IPS DF 4.7 (cell line): ENCODE measurements at regions not wholly inside any gene's neighbourhood (a gene's known extent, or its start where the extent isn't known, plus 50 kb on each side); places are given as distances from the start of the nearest gene placed in this dataset.

Source experiments
- DNase-seq: peaks from one replicate; pipeline ENCODE4 v3.0.0-alpha.2; 2013; ENCODE audit warnings: low spot score; ENCODE audit errors: extremely low read depth

DNA sequence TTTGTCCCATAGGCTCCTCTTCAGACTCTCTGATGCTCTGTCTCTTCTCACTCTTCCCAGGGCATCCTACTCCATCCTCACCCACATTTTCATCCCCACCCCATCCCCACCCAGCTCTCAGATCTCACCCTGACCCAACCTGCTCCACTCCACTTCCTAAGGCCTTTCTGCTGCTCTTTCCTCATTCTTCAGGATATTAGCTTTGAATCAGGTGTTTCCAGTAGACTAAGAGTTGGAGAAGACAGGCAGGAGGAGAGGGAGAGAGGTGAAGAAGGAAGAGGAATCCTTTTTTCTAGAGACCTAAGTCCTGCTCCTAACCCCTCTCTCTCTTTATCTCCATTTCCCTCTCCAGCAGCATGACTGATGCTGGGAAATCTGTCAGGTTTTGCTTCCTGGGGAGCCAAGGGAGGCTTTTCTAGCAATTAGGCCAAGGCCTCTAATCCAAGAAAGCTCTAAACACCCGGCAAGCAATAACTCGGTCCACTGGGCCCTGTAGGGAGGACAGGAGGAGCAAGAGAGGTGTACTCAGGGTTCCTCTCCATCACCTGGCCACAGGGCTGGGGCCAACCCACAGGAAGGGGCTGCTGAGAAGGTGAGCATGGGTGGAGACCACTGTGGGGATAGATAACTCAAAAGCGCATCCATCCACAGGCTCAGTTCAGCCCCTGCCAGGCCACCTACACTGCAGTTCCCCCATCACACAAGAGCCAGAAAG lies 133.3 kb downstream of the TMEM132E start:
- DNase-seq, result no peak

DNA sequence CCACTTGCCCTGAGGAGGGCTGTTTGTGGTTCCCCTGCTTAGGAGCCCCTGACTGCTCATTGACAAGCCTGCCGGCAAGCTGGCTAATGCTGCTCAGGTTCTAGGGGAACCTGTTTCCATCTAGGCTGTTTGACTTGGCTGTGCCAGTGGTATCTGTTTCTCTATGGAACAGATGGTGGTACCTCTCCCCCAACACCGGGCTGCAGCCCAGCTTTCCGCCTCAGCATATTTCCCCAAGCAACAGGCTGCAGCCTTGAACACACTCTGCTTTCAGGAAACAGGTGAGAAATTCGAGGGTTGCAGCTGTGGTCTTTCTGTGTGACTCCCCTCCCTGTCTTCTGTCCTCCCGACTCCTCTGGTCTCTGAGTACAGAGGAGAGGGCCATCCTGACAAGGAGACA lies 132.3 kb downstream of the TMEM132E start:
- no peak for DNase-seq

DNA sequence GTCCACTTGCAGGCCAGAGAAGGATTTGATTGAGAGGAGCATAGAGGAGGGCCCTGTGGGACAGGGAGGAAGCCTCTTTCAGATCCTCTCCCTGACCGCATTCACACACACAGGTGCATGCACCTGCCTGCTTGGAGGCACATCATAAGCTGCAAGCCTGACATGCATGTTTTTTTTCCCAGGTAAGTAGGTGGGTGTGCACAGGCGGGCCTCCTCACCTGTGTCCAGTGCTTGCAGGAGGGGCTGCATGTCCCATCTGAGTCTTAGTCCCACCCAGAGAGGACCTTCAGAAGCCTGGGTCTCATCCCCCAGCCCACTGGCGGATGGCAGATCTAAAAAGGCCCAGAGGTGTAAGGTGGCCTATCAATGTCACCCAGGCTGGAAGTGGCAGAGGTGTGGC lies 130.8 kb downstream of the TMEM132E start:
- DNase-seq, result no peak

DNA sequence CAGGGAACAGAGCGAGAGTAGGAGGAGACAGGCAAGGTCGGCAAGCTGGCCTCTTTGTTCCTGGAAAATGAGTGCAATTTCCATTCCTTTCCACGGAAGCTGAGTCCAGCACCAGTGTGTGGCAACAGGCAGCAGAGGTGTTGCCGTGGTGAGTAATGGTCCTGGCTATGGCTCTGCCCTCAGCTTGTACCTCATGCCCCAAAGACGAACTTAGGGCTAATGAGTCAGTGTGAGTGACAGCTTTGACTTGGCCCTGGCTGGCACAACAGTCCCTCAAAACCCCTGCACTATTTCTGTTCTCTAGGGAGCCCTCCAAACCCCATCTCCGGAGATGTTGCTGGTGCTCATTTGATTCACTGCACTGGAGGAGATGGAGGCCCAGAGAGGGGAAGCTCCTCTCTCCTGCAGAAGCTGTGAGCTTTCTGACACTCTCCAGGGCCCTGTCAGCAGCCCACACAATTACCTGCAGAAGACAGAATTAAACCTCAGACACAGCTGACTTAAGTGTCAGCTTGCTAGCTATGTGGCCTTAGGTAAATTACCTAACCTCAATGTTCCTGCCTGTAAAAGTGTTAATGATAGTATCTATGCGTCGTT lies 129.9 kb downstream of the TMEM132E start:
- no peak for DNase-seq

DNA sequence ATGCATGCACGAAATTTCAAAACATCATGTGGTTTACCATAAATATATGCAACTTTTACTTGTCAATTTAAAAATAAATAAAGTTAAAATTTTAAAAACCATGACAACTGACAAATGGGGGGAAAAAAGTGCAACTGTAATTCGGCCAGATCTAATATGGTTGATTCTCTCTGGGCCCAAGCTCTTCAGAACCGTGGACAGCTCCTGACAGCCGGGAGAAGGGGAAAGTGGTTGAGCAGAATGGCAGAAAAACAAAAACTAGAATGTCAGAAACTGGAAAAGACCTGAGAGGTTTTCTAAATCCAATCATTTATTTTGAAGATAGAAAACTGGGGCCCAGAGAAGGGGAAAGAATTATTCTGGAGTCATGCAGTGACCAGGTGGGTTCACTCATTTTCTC lies 126.6 kb downstream of the TMEM132E start:
- no peak for DNase-seq

DNA sequence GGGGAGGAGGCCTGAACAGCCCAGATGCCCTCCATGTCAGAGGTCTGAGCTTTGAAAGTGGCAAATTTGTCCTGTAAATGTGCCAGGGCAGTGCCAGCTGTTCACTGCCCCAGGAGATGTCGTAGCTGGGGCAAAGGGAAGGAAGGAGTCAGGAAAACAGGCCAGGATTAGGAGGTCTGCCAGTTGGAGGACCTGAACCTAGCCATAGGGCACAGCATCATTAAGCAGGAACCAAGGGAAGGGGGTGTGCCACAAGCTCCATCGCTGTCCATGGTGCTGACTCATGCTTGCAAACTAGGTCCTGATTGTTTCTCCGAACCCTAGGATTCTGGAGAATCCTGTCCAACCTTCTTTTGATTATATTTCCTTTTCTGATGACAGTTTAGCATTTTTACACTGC lies 124.2 kb downstream of the TMEM132E start:
- DNase-seq, result peak; percentile 38

DNA sequence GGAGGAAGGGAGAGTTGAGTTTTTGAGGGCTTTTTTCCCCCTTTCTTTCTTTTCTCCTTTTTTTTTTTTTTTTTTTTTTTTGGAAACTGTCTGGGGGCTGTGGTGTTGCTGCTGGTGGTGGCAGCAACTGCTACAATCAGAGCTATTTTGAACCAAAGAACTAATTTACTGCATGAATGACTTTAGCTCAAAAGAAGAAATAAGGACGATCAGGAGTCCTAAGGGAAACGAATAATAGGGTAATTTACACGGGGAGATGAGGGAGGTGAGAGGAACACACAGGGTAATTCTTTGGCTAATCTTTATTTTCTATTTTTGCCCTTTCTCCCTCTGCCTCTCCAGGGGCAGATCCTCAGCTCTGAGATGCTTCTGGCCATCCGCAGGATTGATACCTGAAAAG lies 119.8 kb downstream of the TMEM132E start:
- DNase-seq, result no peak

DNA sequence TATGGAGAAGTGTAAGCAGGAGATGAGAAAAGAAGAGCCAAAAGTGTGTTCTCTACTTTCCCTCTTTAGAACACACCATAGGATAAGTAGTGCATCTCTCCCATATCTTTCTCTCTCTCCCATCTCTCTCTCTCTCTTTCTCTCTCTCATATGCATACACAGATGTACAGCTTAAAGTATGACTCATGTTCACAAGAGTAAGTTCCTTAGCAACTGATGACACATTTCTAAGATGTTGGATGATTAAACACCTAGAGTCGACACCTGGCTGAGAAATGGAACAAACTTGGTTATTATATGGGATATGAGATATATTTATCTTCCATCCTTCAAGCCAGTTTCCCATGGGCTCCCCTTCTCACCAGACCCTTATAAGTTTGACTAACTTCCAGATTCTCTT lies 113.5 kb downstream of the TMEM132E start:
- no peak for DNase-seq
